Mesendoderm (in vitro differentiated cells): ENCODE measurements at regions not wholly inside any gene's neighbourhood (a gene's known extent, or its start where the extent isn't known, plus 50 kb on each side); places are given as distances from the start of the nearest gene placed in this dataset.

Source experiments
- DNase-seq: peaks from one replicate; pipeline ENCODE4 v3.0.0; 2013
- H2AK5ac ChIP-seq: 2 replicates; pipeline ENCODE4 v1.6.1; 2013; ENCODE audit warnings: low read length, inconsistent platforms
- H2BK120ac ChIP-seq: 2 replicates; pipeline ENCODE4 v1.6.1; 2013; ENCODE audit warnings: low read depth, mild to moderate bottlenecking, low read length, moderate library complexity, mixed read lengths
- H2BK15ac ChIP-seq: replicated peaks from 2 replicates; pipeline ENCODE4 v1.6.1; 2013; ENCODE audit warnings: low read depth, mild to moderate bottlenecking, moderate library complexity
- H2BK5ac ChIP-seq: 2 replicates; pipeline ENCODE4 v1.6.1; 2013; ENCODE audit warnings: low read length, inconsistent platforms
- H3K18ac ChIP-seq: 2 replicates; pipeline ENCODE4 v1.6.1; 2013; ENCODE audit warnings: mild to moderate bottlenecking, low read length, mixed read lengths
- H3K23ac ChIP-seq: one replicate; pipeline ENCODE4 v1.6.1; 2013; ENCODE audit warnings: low read length
- H3K27ac ChIP-seq: 2 replicates; pipeline ENCODE4 v1.5.1; 2013; ENCODE audit warnings: low read depth, mild to moderate bottlenecking, inconsistent platforms, low read length, moderate library complexity
- H3K27me3 ChIP-seq: 2 replicates; pipeline ENCODE4 v1.6.1; 2013; ENCODE audit warnings: low read length, control low read depth, mild to moderate bottlenecking, inconsistent platforms; ENCODE audit not compliant: insufficient read depth, poor library complexity
- H3K36me3 ChIP-seq: 2 replicates; pipeline ENCODE4 v1.6.1; 2013; ENCODE audit warnings: low read length, inconsistent platforms; ENCODE audit not compliant: control insufficient read depth, insufficient read depth
- H3K4ac ChIP-seq: one replicate; pipeline ENCODE4 v1.6.1; 2013; ENCODE audit warnings: low read depth, mild to moderate bottlenecking, low read length, moderate library complexity
- H3K4me1 ChIP-seq: 2 replicates; pipeline ENCODE4 v1.6.1; 2013; ENCODE audit warnings: low read depth, low read length, inconsistent platforms; ENCODE audit not compliant: control insufficient read depth
- H3K4me2 ChIP-seq: 2 replicates; pipeline ENCODE4 v1.6.1; 2013; ENCODE audit warnings: low read length
- H3K4me3 ChIP-seq: 2 replicates; pipeline ENCODE4 v1.5.1; 2013; ENCODE audit warnings: mild to moderate bottlenecking, low read length
- H3K56ac ChIP-seq: one replicate; pipeline ENCODE4 v1.6.1; 2013; ENCODE audit warnings: low read length
- H3K79me1 ChIP-seq: 2 replicates; pipeline ENCODE4 v1.6.1; 2013; ENCODE audit warnings: low read length, inconsistent platforms
- H3K79me2 ChIP-seq: 2 replicates; pipeline ENCODE4 v1.6.1; 2013; ENCODE audit warnings: mild to moderate bottlenecking, low read length; ENCODE audit not compliant: control insufficient read depth, insufficient read depth
- H3K9ac ChIP-seq: 2 replicates; pipeline ENCODE4 v1.6.1; 2013; ENCODE audit warnings: low read length, inconsistent platforms
- H4K5ac ChIP-seq: one replicate; pipeline ENCODE4 v1.6.1; 2013; ENCODE audit warnings: low read length
- H4K8ac ChIP-seq: one replicate; pipeline ENCODE4 v1.6.1; 2013; ENCODE audit warnings: low read depth, mild to moderate bottlenecking, control low read depth, low read length, moderate library complexity
- WGBS: extraction: QIAGEN DNeasy Blood & Tissue Kit; methylation state at CpG from one replicate; pipeline ENCODE4 v1.1.7; 2013; ENCODE audit warnings: low lambda C conversion rate, missing lambda C conversion rate; ENCODE audit not compliant: insufficient coverage; ENCODE audit errors: extremely low coverage; 5-methylcytosine and 5-hydroxymethylcytosine counted together

DNA sequence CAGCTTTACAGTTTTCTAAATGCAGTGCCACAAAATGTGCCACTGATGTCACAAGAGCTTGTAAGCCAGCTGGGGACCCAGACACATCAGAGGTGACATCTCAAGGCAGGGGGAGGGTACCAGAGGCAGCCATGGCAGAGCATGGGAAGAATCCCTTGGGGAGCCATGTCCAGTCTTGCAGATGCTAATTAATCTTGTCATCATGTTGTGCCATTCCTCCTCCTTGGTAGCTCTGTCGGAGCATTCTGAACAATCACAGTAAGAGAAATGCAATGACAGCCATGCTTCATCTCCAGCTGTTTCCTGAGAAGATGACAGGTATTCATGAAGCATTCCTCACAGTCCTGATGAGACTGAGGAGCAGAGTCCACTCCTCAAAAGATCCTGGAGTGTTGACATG lies 287.9 kb downstream of the RPAP3 start:
- no peak overlapping the region for H4K5ac ChIP-seq
- H2BK120ac ChIP-seq = no peak overlapping the region
- no peaks in the 10 kb centered on the region for H3K79me1 ChIP-seq
- H3K4ac ChIP-seq = no peak overlapping the region
- no peaks in the 10 kb centered on the region for H3K27me3 ChIP-seq
- no peak overlapping the region for H4K8ac ChIP-seq
- no peak overlapping the region for H3K4me3 ChIP-seq
- no CpG with 5 or more reads among the region's 1 CpG for WGBS
- DNase-seq = no peak
- H3K56ac ChIP-seq = no peak overlapping the region
- no peak overlapping the region for H2AK5ac ChIP-seq
- H3K4me1 ChIP-seq = no peaks in the 10 kb centered on the region
- H2BK5ac ChIP-seq = no peak overlapping the region
- no peaks in the 10 kb centered on the region for H3K79me2 ChIP-seq
- H3K23ac ChIP-seq = no peak overlapping the region
- no peak overlapping the region for H3K27ac ChIP-seq
- H2BK15ac ChIP-seq = no peak overlapping the region
- no peaks in the 10 kb centered on the region for H3K36me3 ChIP-seq
- H3K18ac ChIP-seq = no peak overlapping the region
- H3K9ac ChIP-seq = no peak overlapping the region
- no peak overlapping the region for H3K4me2 ChIP-seq

DNA sequence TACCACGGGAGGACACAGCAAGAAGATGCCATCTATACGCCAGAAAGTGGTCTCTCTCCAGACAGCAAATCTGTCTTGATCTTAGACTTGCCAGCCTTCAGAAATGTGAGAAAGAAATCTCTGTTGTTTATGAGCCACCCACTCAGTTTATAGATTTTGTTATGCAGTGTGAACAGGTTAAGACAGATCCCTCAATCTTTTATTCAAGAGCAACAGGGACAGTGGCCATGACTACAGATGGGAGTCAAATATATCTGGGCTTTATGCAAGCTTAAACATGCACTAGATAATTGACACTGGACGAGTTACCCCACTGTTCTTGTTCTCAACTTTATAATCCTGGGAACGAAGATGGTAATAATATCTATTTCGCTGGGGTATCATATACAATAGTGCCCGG lies 288.7 kb downstream of the RPAP3 start:
- H3K36me3 ChIP-seq = no peaks in the 10 kb centered on the region
- no peaks in the 10 kb centered on the region for H3K79me2 ChIP-seq
- H3K4me1 ChIP-seq = no peaks in the 10 kb centered on the region
- no peak overlapping the region for H3K9ac ChIP-seq
- no peak overlapping the region for H2AK5ac ChIP-seq
- no peak overlapping the region for H4K5ac ChIP-seq
- H3K23ac ChIP-seq = no peak overlapping the region
- no peak for DNase-seq
- H3K4ac ChIP-seq = no peak overlapping the region
- H3K56ac ChIP-seq = no peak overlapping the region
- no peak overlapping the region for H2BK5ac ChIP-seq
- H2BK15ac ChIP-seq = no peak overlapping the region
- H3K27me3 ChIP-seq = no peaks in the 10 kb centered on the region
- no peak overlapping the region for H3K27ac ChIP-seq
- H2BK120ac ChIP-seq = no peak overlapping the region
- H3K4me3 ChIP-seq = no peak overlapping the region
- no peak overlapping the region for H4K8ac ChIP-seq
- no peak overlapping the region for H3K18ac ChIP-seq
- H3K79me1 ChIP-seq = no peaks in the 10 kb centered on the region
- no CpG with 5 or more reads among the region's 6 CpGs for WGBS
- no peak overlapping the region for H3K4me2 ChIP-seq

- H3K18ac ChIP-seq = no peak overlapping the region
- no peak overlapping the region for H3K27ac ChIP-seq
- WGBS = no CpG with 5 or more reads among the region's 4 CpGs
- no peak overlapping the region for H4K5ac ChIP-seq
- no peak overlapping the region for H2BK15ac ChIP-seq
- H3K79me1 ChIP-seq = no peaks in the 10 kb centered on the region
- no peak overlapping the region for H4K8ac ChIP-seq
- no peak for DNase-seq
- no peak overlapping the region for H3K4me2 ChIP-seq
- no peak overlapping the region for H3K4me3 ChIP-seq
- no peaks in the 10 kb centered on the region for H3K27me3 ChIP-seq
- no peak overlapping the region for H3K4ac ChIP-seq
- H3K9ac ChIP-seq = no peak overlapping the region
- H3K4me1 ChIP-seq = no peaks in the 10 kb centered on the region
- no peaks in the 10 kb centered on the region for H3K36me3 ChIP-seq
- no peak overlapping the region for H2BK120ac ChIP-seq
- no peak overlapping the region for H2AK5ac ChIP-seq
- no peak overlapping the region for H3K56ac ChIP-seq
- H2BK5ac ChIP-seq = no peak overlapping the region
- H3K79me2 ChIP-seq = no peaks in the 10 kb centered on the region
- no peak overlapping the region for H3K23ac ChIP-seq
Measured at GRCh38 chr12:47415054-47415453, 290.8 kb downstream of the RPAP3 start.

DNA sequence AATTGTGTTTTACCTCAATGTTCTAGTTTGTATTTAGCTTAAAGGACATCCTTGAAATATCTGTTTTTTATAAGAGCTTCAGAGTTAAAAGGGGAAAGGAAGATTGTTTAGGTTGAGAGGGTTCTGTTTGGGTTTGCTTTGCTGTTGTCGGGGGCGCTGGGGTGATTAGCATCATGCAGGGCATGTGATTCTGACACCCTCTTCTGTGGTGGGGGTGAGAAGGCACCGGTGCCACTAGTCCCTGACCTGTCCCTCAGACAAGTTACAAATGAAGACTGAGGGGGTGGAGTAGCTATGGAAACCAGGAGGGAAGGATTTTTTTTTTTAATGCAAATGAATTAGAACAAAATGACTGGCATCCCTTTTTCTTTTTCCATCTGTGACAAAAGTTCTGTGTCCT lies 291.3 kb downstream of the RPAP3 start:
- no peak overlapping the region for H3K23ac ChIP-seq
- no peak overlapping the region for H2BK15ac ChIP-seq
- H3K56ac ChIP-seq = no peak overlapping the region
- no CpG with 5 or more reads among the region's 3 CpGs for WGBS
- no peak overlapping the region for H2BK120ac ChIP-seq
- H3K9ac ChIP-seq = no peak overlapping the region
- H3K27me3 ChIP-seq = no peaks in the 10 kb centered on the region
- H3K79me1 ChIP-seq = no peaks in the 10 kb centered on the region
- no peak overlapping the region for H2BK5ac ChIP-seq
- H3K18ac ChIP-seq = no peak overlapping the region
- H4K8ac ChIP-seq = no peak overlapping the region
- H3K4ac ChIP-seq = no peak overlapping the region
- no peak overlapping the region for H3K27ac ChIP-seq
- H2AK5ac ChIP-seq = no peak overlapping the region
- H3K4me1 ChIP-seq = no peaks in the 10 kb centered on the region
- H3K4me2 ChIP-seq = no peak overlapping the region
- H3K79me2 ChIP-seq = no peaks in the 10 kb centered on the region
- peak; percentile 30 for DNase-seq
- H3K4me3 ChIP-seq = no peak overlapping the region
- no peaks in the 10 kb centered on the region for H3K36me3 ChIP-seq
- H4K5ac ChIP-seq = no peak overlapping the region

DNA sequence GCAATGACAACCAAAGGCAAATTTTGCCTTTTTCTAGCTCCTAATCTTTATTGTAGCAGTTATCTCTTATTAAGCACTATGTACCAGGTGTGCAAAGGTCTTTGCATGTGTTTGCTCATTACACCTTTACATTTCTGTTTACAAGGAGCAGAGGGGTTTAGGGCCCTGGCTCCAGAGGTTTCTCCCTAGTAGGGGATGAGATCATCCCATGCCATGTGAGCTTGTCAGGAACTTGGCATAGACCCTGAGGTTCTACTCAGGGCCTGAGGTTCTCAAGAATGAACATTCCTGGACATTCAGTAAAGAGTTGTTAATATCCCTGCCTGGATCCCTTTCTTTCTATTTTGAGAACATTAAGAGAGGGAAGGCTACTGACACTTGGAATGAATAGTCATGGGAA lies 292.0 kb downstream of the RPAP3 start:
- no peak overlapping the region for H2AK5ac ChIP-seq
- no peak overlapping the region for H3K4me3 ChIP-seq
- H3K27ac ChIP-seq = no peak overlapping the region
- H3K79me2 ChIP-seq = no peaks in the 10 kb centered on the region
- no peak overlapping the region for H2BK5ac ChIP-seq
- H4K8ac ChIP-seq = no peak overlapping the region
- H3K23ac ChIP-seq = no peak overlapping the region
- H3K56ac ChIP-seq = no peak overlapping the region
- H2BK15ac ChIP-seq = no peak overlapping the region
- no peak overlapping the region for H4K5ac ChIP-seq
- H3K18ac ChIP-seq = no peak overlapping the region
- no peaks in the 10 kb centered on the region for H3K4me1 ChIP-seq
- H3K4ac ChIP-seq = no peak overlapping the region
- no peaks in the 10 kb centered on the region for H3K36me3 ChIP-seq
- H3K79me1 ChIP-seq = no peaks in the 10 kb centered on the region
- H3K4me2 ChIP-seq = no peak overlapping the region
- H3K27me3 ChIP-seq = no peaks in the 10 kb centered on the region
- H3K9ac ChIP-seq = no peak overlapping the region
- H2BK120ac ChIP-seq = no peak overlapping the region
- DNase-seq = no peak

- H3K4ac ChIP-seq = no peak overlapping the region
Measured at GRCh38 chr12:47412601-47413236, 293.1 kb downstream of the RPAP3 start.

More at GRCh38 chr12:47412601-47413236, 293.1 kb downstream of the RPAP3 start:
- H3K27me3 ChIP-seq = no peaks in the 10 kb centered on the region
- no peaks in the 10 kb centered on the region for H3K4me1 ChIP-seq
- H4K8ac ChIP-seq = no peak overlapping the region
- no peaks in the 10 kb centered on the region for H3K79me2 ChIP-seq
- no peak overlapping the region for H2BK15ac ChIP-seq
- no peak overlapping the region for H3K27ac ChIP-seq
- H3K4me2 ChIP-seq = no peak overlapping the region
- H4K5ac ChIP-seq = no peak overlapping the region
- DNase-seq = no peak
- no peak overlapping the region for H3K23ac ChIP-seq
- H3K4me3 ChIP-seq = no peak overlapping the region
- no CpG with 5 or more reads among the region's 3 CpGs for WGBS
- H2AK5ac ChIP-seq = no peak overlapping the region
- no peak overlapping the region for H2BK120ac ChIP-seq
- H3K56ac ChIP-seq = no peak overlapping the region
- H3K9ac ChIP-seq = no peak overlapping the region
- no peak overlapping the region for H3K18ac ChIP-seq
- H3K79me1 ChIP-seq = no peaks in the 10 kb centered on the region
- H2BK5ac ChIP-seq = no peak overlapping the region
- no peaks in the 10 kb centered on the region for H3K36me3 ChIP-seq
